GM18507 (cell line): ENCODE measurements at regions not wholly inside any gene's neighbourhood (a gene's known extent, or its start where the extent isn't known, plus 50 kb on each side); places are given as distances from the start of the nearest gene placed in this dataset.

Source experiments
- DNase-seq: peaks from one replicate; pipeline ENCODE4 v3.0.0; 2011; ENCODE audit warnings: low read depth; ENCODE audit not compliant: insufficient read length; ENCODE audit errors: extremely low spot score
- FAIRE-seq: peaks from 2 replicates; lab custom pipeline; 2011; peaks lifted over from hg19 to GRCh38; lab: Jason Lieb, UNC

DNA sequence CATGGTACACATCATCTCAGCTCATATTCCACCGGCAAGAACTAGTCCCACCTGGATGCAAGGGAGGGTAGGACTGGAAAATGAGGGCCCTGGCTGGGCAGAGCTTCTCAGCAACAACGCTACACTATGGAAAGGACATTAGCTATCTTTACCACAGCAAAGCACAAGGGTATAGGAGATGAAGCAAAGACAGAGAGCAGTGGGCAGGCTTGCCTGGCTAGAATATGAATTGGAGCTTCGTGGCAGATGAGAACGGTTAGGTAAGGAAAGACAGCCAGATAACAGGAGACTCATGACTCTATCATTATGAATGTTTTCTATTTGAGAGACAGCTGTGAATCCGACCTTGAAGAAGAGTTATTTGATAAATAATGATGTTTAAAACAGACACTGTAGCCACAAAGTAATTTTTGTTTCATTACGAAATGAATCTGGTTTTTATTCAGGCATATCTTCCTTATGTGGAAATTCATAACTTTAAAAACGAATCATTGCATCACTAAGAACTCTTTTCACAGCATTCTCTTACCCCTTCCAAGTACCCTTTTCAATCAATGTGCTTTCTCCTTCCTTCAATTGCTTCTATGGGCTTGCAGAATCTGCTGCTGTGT, 59.1 kb upstream of the PCED1B start:
- FAIRE-seq, result no peak
- DNase-seq, result no peak

DNA sequence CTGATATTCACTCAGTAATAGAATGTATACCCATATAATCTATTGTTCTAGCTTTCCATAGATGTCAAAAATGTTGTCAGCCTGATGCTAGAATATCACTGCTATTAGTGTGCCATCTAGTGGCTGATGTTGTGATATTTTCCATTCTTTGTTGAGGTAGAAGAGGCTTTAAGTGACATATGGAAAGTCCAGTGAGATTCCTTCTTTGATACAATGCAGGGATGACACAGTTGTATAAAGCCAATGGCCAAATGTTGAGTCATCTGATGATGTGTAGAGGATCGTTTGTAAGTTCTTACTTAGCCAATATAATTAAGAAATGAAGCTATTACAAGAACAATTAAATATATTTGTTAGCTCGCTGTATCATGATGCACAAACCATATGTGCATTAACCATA, 58.1 kb upstream of the PCED1B start:
- peak; percentile 81 for FAIRE-seq

DNA sequence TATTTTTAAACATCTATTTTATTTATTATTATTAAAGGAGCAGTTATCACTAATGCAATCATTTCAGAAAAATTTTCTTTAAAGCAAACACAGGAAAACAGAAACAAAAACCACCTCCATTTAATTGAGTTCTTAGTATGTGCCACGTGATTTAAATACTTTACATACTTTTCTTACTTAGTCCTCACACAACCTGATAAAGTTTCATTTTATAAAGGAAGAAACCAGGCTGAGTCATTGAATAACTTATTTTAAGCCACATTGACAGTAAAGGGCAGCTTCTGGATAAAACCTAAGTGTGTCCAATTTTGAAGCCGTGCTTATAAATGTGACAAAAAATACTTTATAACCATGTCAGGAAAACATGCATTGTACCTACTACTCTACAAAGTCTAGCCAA, 57.1 kb upstream of the PCED1B start:
- FAIRE-seq (no peak), DNase-seq (no peak)

More for the DNA sequence above, 58.1 kb upstream of the PCED1B start:
- DNase-seq, result peak; percentile 5

DNA sequence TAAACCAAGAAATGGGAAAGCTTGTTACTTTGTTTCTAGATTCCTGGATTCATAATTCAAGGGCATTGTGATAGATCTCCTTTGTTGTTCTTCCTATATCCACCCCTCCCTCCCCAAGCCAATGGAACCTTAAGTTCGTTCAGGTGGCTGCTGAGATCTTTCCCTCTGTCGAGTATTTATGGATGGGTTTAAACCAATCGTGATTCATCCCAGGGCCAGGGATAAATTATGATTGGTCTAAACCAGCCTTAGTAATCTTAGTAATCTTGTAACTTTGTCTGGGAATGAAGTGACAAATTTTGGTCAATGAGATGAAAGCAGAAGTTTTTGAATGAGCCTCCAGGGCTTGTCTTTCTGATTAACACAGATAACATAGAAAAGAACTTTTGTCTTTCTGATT, 56.1 kb upstream of the PCED1B start:
- no peak for FAIRE-seq
- no peak for DNase-seq

GRCh38 chr12:47023953-47024352, 55.5 kb upstream of the PCED1B start:
- no peak for FAIRE-seq

GRCh38 chr12:47024463-47024862, 55.0 kb upstream of the PCED1B start:
- no peak for FAIRE-seq
- DNase-seq, result no peak

More at GRCh38 chr12:47023953-47024352, 55.5 kb upstream of the PCED1B start:
- no peak for DNase-seq

DNA sequence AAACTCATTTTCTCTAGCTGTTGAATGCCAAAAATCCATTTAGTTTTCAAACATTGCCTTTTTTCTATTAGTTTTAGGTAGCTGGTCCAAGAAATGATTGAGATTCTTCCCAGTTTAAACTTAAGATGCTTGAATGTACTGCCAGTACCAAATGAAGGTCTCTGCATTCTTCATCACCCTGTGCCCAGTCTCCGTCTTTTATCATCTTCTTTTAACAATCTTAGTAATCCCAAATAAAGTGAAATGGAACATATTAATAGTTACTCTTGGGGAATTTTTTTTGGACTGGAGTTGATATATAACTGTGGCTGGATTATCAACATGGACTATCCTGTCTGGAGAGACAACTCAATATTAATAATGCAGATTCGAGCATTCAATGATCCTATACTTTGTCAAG, 54.1 kb upstream of the PCED1B start:
- DNase-seq (no peak), FAIRE-seq (no peak)

GRCh38 chr12:47025798-47026197, 53.6 kb upstream of the PCED1B start:
- FAIRE-seq, result no peak
- no peak for DNase-seq

- FAIRE-seq (no peak), DNase-seq (no peak)
Measured at GRCh38 chr12:47026291-47026690, 53.1 kb upstream of the PCED1B start.
